Adrenal gland (tissue), 5 donors: ENCODE measurements at regions not wholly inside any gene's neighbourhood (a gene's known extent, or its start where the extent isn't known, plus 50 kb on each side); places are given as distances from the start of the nearest gene placed in this dataset.

Experiments
- POLR2A ChIP-seq, 2 donors: fragments of 450-650 bp; IDR thresholded peaks; one replicate each; pipeline ENCODE4 v1.6.1; 2017; ENCODE audit warnings: antibody characterized with exemption in 2 of 2, mild to moderate bottlenecking in 2 of 2, moderate library complexity in 1 of 2
- TF ChIP-seq, protein P1 (sequence below), 6 experiments: fragments of 450-650 bp in 4 of 6; fragments of 200-600 bp in 2 of 6; sonication (generic) in 1 of 6; IDR thresholded peaks; 1 replicate in 5 of 6; 2 replicates in 1 of 6; pipeline versions ENCODE4 v1.5.1 to v1.8.0; 2016 to 2021; ENCODE audit warnings: antibody characterized with exemption in 6 of 6, mild to moderate bottlenecking in 2 of 6, moderate library complexity in 1 of 6
- donor health status: DM: no; HTN: no; CAD: no.

DNA sequence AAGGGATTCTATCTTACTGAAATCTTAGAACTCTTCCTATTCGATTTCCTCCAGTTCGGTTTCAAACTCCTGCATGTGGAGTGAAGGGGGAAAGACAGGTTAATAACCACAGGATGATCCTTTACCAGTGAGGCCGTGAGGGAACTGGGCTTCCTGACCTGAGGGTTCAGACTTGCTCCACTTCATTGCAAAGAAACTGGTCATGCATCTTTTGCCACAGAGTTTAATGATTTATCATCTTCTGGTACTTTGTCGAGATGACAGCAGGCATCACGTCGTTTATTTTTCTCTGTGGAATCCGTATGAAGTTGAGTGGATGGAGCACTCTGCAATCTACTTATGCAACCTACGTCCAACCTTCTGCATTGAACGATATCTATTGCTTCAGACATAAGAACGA, 145.9 kb upstream of the NLGN4X start:
- TF ChIP-seq, protein P1, sequence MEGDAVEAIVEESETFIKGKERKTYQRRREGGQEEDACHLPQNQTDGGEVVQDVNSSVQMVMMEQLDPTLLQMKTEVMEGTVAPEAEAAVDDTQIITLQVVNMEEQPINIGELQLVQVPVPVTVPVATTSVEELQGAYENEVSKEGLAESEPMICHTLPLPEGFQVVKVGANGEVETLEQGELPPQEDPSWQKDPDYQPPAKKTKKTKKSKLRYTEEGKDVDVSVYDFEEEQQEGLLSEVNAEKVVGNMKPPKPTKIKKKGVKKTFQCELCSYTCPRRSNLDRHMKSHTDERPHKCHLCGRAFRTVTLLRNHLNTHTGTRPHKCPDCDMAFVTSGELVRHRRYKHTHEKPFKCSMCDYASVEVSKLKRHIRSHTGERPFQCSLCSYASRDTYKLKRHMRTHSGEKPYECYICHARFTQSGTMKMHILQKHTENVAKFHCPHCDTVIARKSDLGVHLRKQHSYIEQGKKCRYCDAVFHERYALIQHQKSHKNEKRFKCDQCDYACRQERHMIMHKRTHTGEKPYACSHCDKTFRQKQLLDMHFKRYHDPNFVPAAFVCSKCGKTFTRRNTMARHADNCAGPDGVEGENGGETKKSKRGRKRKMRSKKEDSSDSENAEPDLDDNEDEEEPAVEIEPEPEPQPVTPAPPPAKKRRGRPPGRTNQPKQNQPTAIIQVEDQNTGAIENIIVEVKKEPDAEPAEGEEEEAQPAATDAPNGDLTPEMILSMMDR (IDR thresholded peaks at IDR 0.05), result no peak
- TF ChIP-seq POLR2A (IDR thresholded peaks at IDR 0.05), result no peak
